B cell (primary cell): ENCODE measurements at regions not wholly inside any gene's neighbourhood (a gene's known extent, or its start where the extent isn't known, plus 50 kb on each side); places are given as distances from the start of the nearest gene placed in this dataset.

ENCODE experiments used
- ATAC-seq: fragments of 200-7000 bp; cut with Tn5 transposase; one replicate; pipeline ENCODE4 v1.10.0; 2021; ENCODE audit warnings: low read depth, mild to moderate bottlenecking, moderate number of reproducible peaks, moderate library complexity
- CTCF ChIA-PET: fragments of 350-600 bp; sonication (Branson Sonifier 250); formaldehyde crosslinking; loops from one replicate; lab custom pipeline; 2021; ENCODE audit warnings: antibody characterized with exemption, inconsistent platforms; lab: Charles Lee
- POLR2A ChIA-PET: fragments of 350-600 bp; sonication (Branson Sonifier 250); formaldehyde crosslinking; loops from one replicate; lab custom pipeline; 2021; ENCODE audit warnings: antibody characterized with exemption; lab: Charles Lee
- DNase-seq: peaks from one replicate; pipeline ENCODE4 v3.0.0; 2013
- H2AFZ ChIP-seq: 2 replicates; pipeline ENCODE4 v1.6.1; 2012; ENCODE audit warnings: mild to moderate bottlenecking, low read depth, low read length; ENCODE audit not compliant: insufficient read depth, poor library complexity, severe bottlenecking
- H3K27ac ChIP-seq, 2 donors: 1 replicate in 1 of 2; 2 replicates in 1 of 2; pipeline ENCODE4 v1.5.1; 2012 to 2013; ENCODE audit warnings: low read length in 2 of 2, mild to moderate bottlenecking in 2 of 2, moderate library complexity in 1 of 2
- H3K27me3 ChIP-seq, 4 experiments: fragments of 200-600 bp in 1 of 4; sonication (generic) in 1 of 4; replicated peaks in 1 of 4; 1 replicate in 2 of 4; 2 replicates in 2 of 4; pipeline versions ENCODE4 v1.6.1 to v1.7.0; 2013 to 2016; ENCODE audit warnings: low read length in 3 of 4, mild to moderate bottlenecking in 2 of 4, mixed read lengths in 1 of 4, moderate library complexity in 1 of 4; ENCODE audit not compliant: insufficient read depth in 4 of 4, control insufficient read depth in 3 of 4; ENCODE audit errors: control extremely low read depth in 1 of 4
- H3K36me3 ChIP-seq, 2 experiments: replicated peaks in 1 of 2; 1 replicate in 1 of 2; 2 replicates in 1 of 2; pipeline versions ENCODE4 v1.6.1 to v1.7.1; 2013; ENCODE audit warnings: low read length in 1 of 2; ENCODE audit not compliant: insufficient read depth in 2 of 2, control insufficient read depth in 1 of 2; ENCODE audit errors: control extremely low read depth in 1 of 2, extremely low read depth in 1 of 2
- H3K4me1 ChIP-seq, 2 donors: fragments of 200-600 bp in 1 of 2; sonication (generic) in 1 of 2; 1 replicate in 1 of 2; 2 replicates in 1 of 2; pipeline versions ENCODE4 v1.5.1 to v1.6.1; 2013 to 2017; ENCODE audit warnings: low read length in 2 of 2; ENCODE audit not compliant: control insufficient read depth in 2 of 2, insufficient read depth in 2 of 2
- H3K4me2 ChIP-seq: replicated peaks from 2 replicates; pipeline ENCODE3; 2012; ENCODE audit warnings: mild to moderate bottlenecking, low read depth, low read length; ENCODE audit not compliant: poor library complexity, severe bottlenecking
- H3K4me3 ChIP-seq, 5 experiments: fragments of 200-600 bp in 1 of 5; sonication (generic) in 1 of 5; 1 replicate in 3 of 5; 2 replicates in 2 of 5; pipeline versions ENCODE4 v1.5.1 to v1.7.0; 2011 to 2016; ENCODE audit warnings: low read length in 4 of 5, mild to moderate bottlenecking in 4 of 5, low read depth in 2 of 5, control low read depth in 1 of 5, moderate library complexity in 1 of 5; ENCODE audit not compliant: insufficient read depth in 1 of 5; ENCODE audit errors: control extremely low read depth in 1 of 5, extremely low read depth in 1 of 5
- H3K79me2 ChIP-seq: fragments of 200-600 bp; sonication (generic); one replicate; pipeline ENCODE4 v1.6.0; 2016; ENCODE audit warnings: low read length; ENCODE audit not compliant: control insufficient read depth, insufficient read depth
- H3K9ac ChIP-seq: fragments of 200-600 bp; sonication (generic); 2 replicates; pipeline ENCODE4 v1.6.1; 2017; ENCODE audit warnings: mild to moderate bottlenecking, low read length, moderate library complexity
- H3K9me3 ChIP-seq, 3 donors: one replicate each; pipeline versions ENCODE4 v1.6.1 to v1.7.1; 2013; ENCODE audit warnings: low read length in 2 of 3; ENCODE audit not compliant: control insufficient read depth in 2 of 3, insufficient read depth in 1 of 3; ENCODE audit errors: control extremely low read depth in 1 of 3
- H4K20me1 ChIP-seq: 2 replicates; pipeline ENCODE4 v1.6.0; 2012; ENCODE audit warnings: mild to moderate bottlenecking, low read length; ENCODE audit not compliant: insufficient read depth, control insufficient read depth, poor library complexity, severe bottlenecking
- H3K27ac Mint-ChIP-seq: one replicate; pipeline ENCODE4 v1.8.0; 2021; ENCODE audit warnings: mixed read lengths
- H3K27me3 Mint-ChIP-seq: one replicate; pipeline ENCODE4 v1.8.0; 2021; ENCODE audit warnings: mixed read lengths
- H3K4me1 Mint-ChIP-seq: one replicate; pipeline ENCODE4 v1.8.0; 2021; ENCODE audit warnings: mixed read lengths
- H3K4me3 Mint-ChIP-seq: one replicate; pipeline ENCODE4 v1.8.0; 2021; ENCODE audit warnings: mixed read lengths
- H3K9me3 Mint-ChIP-seq: one replicate; pipeline ENCODE4 v1.8.0; 2022; ENCODE audit warnings: mixed read lengths; ENCODE audit not compliant: insufficient read depth
- CTCF ChIP-seq: fragments of 200-600 bp; IDR thresholded peaks from one replicate; pipeline ENCODE4 v1.8.0; 2022; ENCODE audit warnings: antibody characterized with exemption, mild to moderate bottlenecking
- EZH2 ChIP-seq: IDR thresholded peaks from 2 replicates; pipeline ENCODE4 v1.6.1; 2012; ENCODE audit warnings: borderline replicate concordance, low read depth, mild to moderate bottlenecking, moderate library complexity, low read length; ENCODE audit not compliant: insufficient read depth, poor library complexity, severe bottlenecking
- WGBS: methylation state at CpG from one replicate; pipeline ENCODE4 v1.1.5; 2013; ENCODE audit warnings: missing lambda C conversion rate; ENCODE audit not compliant: insufficient coverage; 5-methylcytosine and 5-hydroxymethylcytosine counted together
- intact Hi-C: fragments of 100-400 bp; cut with micrococcal nuclease; formaldehyde crosslinking; loops from one replicate; pipeline ENCODE4 v1.10.0; 2022

- Histone ChIP-seq H3K4me3 (no peak overlapping the region), H3K4me1 (no peaks in the 10 kb centered on the region), H3K27me3 (peaks cover 0 to 9% (median 2%) of the 10 kb centered on the region in 4 experiments), H3K9me3 (no peaks in the 10 kb centered on the region), H4K20me1 (no peaks in the 10 kb centered on the region), H2AFZ (no peak overlapping the region), H3K9ac (no peak overlapping the region), H3K27ac (no peak overlapping the region), H3K79me2 (no peaks in the 10 kb centered on the region), H3K4me2 (no peak overlapping the region), H3K36me3 (no peaks in the 10 kb centered on the region)
- ChIA-PET POLR2A (no interaction called here), CTCF (interaction anchor here (0.9 to 1.8 kb wide), 2 partner anchors 16 to 262 kb away, joined by 3 to 5 read pairs; no protein-coding TSS in a partner anchor)
- Mint-ChIP-seq H3K9me3 (no peaks in the 10 kb centered on the region), H3K4me1 (no peaks in the 10 kb centered on the region), H3K27ac (no peak overlapping the region), H3K27me3 (peaks cover 37% of the 10 kb centered on the region), H3K4me3 (no peak overlapping the region)
- no peak for TF ChIP-seq EZH2
- no peak for TF ChIP-seq CTCF
- intact Hi-C loops = no loop called here
- ATAC-seq = no peak
- no peak for DNase-seq
- 100% methylated on average over 1 of the region's 2 CpGs for WGBS
Observed at GRCh38 chr11:100593291-100593690, 93.8 kb upstream of the ARHGAP42 start.

GRCh38 chr11:100594320-100594719 lies 92.8 kb upstream of the ARHGAP42 start:
- Histone ChIP-seq H3K9ac (no peak overlapping the region), H4K20me1 (no peaks in the 10 kb centered on the region), H3K27me3 (peaks cover 0 to 9% (median 2%) of the 10 kb centered on the region in 4 experiments), H3K4me1 (no peaks in the 10 kb centered on the region), H3K4me2 (no peak overlapping the region), H2AFZ (no peak overlapping the region), H3K4me3 (no peak overlapping the region), H3K9me3 (no peaks in the 10 kb centered on the region), H3K27ac (no peak overlapping the region), H3K79me2 (no peaks in the 10 kb centered on the region), H3K36me3 (no peaks in the 10 kb centered on the region)
- Mint-ChIP-seq H3K4me3 (no peak overlapping the region), H3K27me3 (peaks cover 35% of the 10 kb centered on the region), H3K4me1 (no peaks in the 10 kb centered on the region), H3K27ac (no peak overlapping the region), H3K9me3 (no peaks in the 10 kb centered on the region)
- intact Hi-C loops = no loop called here
- POLR2A ChIA-PET = no interaction called here
- 54% methylated on average over 2 of the region's 3 CpGs for WGBS
- TF ChIP-seq EZH2 = no peak
- no peak for TF ChIP-seq CTCF
- CTCF ChIA-PET = interaction anchor here (0.9 to 1.8 kb wide), 2 partner anchors 17 to 234 kb away, joined by 3 to 5 read pairs; no protein-coding TSS in a partner anchor
- DNase-seq (no peak), ATAC-seq (no peak)
